ENCODE measurements at regions not wholly inside any gene's neighbourhood (a gene's known extent, or its start where the extent isn't known, plus 50 kb on each side); places are given as distances from the start of the nearest gene placed in this dataset.
"Not testable (repeated sequence)": the region's sequence is repeated elsewhere in the genome, so short reads cannot be mapped to it uniquely, and the experiment has no call there.

DNA sequence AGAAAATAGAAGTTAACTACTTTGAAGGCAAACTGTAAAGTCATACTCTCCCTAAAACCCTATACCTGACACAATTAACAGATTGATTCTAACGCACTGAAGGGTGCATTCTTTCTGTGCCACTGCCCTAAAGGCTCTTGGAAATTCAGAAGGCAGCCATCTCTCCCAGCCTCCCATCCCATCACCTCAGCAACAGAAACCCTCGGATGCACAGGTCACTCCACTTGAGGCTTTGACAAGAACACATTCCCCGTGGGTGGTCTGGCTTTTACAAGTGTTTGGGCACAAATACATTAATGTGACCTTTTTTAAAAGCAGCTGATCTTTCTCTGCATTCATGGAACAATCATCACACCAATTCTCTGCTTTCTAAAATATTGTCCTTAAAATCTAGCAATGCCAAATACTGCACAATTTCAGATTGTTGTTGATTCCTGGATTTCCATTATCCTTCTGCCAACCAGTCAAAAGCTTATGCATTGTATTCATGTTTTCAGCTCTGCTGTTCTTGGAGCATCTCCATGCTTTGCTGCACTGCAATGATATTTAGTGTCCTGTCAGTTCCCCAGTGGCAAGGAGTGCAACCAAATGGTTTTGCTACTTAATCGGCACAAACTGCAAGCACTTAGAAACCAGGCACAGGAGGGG lies 175.6 kb downstream of the TMEM161B start:
- DNase-seq (ENCODE audit: low read depth in 2 of 2, low spot score in 1 of 2): no peak

DNA sequence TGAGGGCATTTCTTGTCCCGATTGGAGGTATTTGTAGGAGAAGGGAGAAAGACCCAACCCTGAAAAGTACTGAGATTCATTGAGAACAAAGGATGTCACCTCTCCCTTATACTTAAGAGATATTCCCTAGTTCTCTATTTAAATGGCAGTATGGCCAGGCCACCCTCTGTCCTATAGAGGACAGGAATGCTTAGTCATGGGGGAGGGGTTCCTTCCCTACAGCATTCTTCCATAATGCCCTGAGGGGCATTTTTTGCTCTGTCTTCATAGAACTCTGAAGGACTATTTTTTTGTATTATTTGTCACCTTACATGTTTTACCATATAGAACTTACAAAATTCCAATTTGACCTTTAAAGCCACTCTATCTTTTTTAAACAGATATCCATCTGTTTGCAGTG lies 176.3 kb downstream of the TMEM161B start:
- DNase-seq (ENCODE audit: low read depth in 2 of 2, low spot score in 1 of 2): no peak

DNA sequence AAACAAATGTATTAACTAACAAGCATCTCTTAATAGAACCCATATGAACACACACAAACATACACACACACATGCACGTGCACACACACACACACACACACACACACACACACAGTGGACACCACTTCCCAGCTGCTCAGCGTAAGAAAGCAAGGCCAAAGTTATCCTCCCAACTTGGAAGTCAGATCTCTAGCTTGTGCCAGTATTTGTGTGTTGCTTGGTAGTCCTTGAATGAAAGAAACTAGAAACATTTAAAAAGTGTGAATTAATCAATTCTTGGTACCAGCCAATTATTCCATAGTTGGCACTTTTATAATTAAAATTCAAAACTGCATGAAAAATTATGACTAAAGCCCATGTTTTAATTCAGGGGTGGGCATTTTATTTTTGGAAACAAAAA lies 178.1 kb downstream of the TMEM161B start:
- DNase-seq (ENCODE audit: low read depth in 2 of 2, low spot score in 1 of 2): no peak

DNA sequence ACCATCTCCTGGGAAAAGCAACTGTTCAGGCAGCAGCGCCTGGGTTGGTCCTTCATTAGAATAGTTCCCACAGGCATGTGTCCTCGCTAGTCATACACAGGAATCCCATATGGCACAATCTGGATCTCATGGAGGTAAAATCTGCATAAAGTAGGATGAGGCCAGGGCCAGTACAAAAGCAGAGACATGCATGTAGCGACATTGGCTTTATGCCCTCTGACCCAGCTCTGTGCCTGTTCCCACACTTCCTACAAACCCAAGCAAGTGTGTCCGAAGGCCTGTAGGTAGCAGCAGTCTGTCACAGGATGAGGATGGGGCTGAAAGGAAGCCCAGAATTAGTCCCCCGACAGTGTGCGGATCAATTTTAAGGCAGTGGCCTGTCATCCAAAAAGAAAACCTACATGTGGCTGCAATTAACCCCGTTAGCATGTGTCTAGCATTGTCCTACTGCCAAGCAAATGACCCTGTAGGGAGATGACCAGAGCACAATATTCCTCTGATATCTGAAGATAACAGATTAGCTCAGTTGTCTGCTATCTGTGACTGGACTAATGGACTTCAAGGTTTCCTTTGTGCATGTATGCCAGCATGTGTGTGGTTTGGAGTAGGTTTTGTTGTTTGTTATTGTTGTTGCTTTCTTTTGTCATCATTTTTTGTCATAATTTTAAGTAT lies 178.8 kb downstream of the TMEM161B start:
- DNase-seq (ENCODE audit: low read depth in 2 of 2, low spot score in 1 of 2): no peak

DNA sequence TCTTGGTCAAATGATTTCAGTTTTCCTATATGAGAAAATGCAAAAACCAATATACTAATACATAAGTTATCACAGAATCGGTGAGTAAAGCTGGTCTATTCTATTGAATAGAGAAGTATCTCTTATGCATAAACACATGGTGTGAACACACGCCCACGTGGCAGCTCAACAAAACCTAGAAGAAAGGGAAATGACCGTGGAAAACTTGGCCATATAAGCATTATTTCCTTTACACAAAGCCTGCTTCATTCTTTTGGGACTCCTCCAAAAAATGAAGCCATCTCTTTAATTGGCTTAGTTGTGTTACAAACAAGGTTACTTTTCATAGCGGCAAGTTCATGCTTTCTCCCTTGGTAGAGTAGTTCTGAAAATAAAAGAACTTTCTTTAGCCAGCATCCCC lies 183.2 kb downstream of the TMEM161B start:
- no peak for DNase-seq (ENCODE audit: low read depth in 2 of 2, low spot score in 1 of 2)

DNA sequence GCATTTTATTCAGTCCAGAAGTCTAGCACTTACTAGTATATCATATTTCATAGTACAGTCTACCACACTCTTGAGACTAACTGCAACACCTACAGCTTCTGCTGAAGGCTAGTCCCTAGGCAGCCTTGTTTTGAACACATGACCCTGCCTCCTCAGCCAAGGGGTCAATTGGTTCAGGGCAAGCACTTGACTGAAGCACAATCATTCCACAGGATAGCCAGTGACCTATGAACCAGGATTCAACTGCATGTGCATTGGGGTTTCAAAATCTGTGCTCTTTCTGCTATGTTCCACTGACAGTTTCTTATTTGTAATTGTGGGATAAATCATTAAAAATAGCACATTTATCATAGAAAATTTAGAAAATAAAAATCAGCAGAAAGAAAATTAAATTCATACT lies 186.8 kb downstream of the TMEM161B start:
- no peak for DNase-seq (ENCODE audit: low read depth in 2 of 2, low spot score in 1 of 2)

DNA sequence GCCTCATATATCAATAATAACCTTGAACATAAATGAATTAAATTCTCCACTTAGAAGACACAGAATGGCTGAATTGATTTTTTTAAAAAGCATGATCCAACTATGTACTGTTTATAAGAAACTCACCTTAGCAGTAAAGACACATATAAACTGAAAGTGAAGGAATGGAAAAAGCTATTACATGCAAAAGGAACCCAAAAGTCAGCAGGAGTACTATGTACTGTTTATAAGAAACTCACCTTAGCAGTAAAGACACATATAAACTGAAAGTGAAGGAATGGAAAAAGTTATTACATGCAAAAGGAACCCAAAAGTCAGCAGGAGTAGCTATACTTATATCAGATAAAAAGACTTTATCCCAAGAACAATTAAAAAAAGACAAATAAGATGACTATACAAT lies 204.8 kb downstream of the TMEM161B start:
- no peak for DNase-seq (ENCODE audit: low read depth in 2 of 2, low spot score in 1 of 2)

DNA sequence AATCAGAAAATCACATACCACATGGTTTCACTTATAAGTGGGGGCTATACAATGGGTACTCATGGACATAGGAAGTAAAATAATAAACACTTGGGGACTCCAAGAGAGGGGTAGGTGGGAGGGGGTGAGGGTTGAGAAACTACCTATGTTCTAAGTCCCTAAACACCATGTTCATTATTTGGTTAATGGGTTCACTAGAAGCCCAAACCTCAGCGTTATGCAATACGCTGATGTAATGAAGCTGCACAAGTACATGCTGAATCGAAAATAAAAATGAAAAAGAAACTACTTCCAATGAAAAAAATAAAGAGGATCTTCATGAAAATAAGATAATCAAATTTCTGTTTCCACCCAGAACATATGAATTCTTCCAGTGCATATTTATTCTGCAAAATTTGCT lies 208.5 kb downstream of the TMEM161B start:
- DNase-seq (ENCODE audit: low read depth in 2 of 2, low spot score in 1 of 2): no peak

DNA sequence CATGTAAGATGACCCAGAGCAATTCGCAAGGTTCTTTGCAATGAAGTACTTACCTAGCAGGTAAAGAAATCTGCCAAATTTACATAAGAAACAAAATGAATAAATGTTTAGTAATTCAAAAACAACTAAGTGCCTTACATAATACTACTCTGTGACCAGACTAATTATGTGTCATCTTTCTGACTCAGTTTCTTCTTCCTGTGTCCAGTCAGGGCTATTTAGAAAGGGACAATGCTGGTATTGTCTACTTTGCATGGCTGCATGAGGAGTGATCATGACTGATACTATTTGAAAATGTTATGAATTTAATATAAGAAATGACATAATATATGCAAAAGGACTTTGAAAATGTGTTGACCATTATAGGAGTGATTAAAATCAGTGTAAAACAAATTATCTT lies 210.0 kb downstream of the TMEM161B start:
- DNase-seq (ENCODE audit: low read depth in 2 of 2, low spot score in 1 of 2): no peak

DNA sequence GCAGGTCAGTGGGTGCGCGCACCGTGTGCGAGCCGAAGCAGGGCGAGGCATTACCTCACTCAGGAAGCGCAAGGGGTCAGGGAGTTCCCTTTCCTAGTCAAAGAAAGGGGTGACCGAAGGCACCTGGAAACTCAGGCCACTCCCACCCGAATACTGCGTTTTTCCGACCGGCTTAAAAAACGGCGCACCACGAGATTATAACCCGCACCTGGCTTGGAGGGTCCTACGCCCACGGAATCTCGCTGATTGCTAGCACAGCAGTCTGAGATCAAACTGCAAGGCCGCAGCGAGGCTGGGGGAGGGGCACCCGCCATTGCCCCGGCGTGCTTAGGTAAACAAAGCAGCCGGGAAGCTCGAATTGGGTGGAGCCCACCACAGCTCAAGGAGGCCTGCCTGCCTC lies 216.2 kb downstream of the TMEM161B start:
- not testable (repeated sequence) for DNase-seq (ENCODE audit: low read depth in 2 of 2, low spot score in 1 of 2)

DNA sequence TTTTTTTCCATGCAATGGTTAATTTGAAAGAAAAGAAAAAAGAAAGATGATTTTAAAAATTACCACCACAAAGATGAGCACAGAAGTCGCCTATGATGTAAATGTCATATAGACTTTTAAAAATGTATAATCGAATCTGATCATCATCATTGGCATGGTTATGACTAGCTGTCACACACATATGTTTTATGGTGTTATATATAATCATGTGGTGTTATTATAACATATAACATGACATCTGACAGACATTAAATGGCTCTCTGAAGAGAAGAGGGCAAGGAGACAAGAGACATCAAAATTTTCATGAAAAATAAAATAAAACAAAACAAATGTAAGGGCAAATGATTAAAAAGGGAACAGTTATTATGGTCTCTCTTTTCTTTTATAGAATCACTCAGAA lies 217.5 kb downstream of the TMEM161B start:
- DNase-seq (ENCODE audit: low read depth in 2 of 2, low spot score in 1 of 2): no peak

DNA sequence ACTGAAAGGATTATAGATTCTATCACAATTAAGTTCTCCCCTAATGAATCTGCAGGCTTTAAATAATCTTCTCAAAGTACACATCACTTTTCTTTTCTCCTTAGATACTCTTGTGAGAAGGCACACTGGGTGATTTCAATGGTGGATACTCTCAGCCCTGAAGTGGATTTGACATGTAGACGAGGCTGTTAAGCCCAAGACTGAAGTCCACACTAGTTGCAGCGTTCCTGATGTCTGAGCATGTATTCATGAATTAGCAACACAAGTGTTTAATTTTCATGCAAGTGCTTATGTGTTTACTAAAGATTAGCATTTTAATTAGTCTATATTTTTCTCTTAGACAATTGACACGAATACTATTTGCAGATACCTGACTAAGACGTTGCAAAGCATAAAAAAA lies 218.9 kb downstream of the TMEM161B start:
- no peak for DNase-seq (ENCODE audit: low read depth in 2 of 2, low spot score in 1 of 2)

DNA sequence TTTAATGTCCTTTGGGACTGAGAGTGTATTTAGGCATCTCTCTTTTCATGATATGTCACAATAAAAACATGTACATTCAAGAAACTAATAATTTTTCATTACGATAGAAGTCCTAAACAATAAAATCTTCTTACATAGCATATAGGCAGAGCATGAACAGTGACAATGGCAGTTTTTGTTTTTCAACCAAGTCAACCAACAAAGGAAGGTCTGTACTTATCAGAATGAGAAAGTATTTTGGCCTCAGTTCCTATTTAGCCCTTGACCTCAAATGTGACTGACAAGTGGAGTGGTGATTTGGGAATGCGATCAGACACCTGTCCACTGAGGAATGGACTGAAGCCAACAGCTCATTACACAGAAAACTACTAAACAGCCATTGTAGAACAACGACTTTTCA lies 219.5 kb downstream of the TMEM161B start:
- no peak for DNase-seq (ENCODE audit: low read depth in 2 of 2, low spot score in 1 of 2)

DNA sequence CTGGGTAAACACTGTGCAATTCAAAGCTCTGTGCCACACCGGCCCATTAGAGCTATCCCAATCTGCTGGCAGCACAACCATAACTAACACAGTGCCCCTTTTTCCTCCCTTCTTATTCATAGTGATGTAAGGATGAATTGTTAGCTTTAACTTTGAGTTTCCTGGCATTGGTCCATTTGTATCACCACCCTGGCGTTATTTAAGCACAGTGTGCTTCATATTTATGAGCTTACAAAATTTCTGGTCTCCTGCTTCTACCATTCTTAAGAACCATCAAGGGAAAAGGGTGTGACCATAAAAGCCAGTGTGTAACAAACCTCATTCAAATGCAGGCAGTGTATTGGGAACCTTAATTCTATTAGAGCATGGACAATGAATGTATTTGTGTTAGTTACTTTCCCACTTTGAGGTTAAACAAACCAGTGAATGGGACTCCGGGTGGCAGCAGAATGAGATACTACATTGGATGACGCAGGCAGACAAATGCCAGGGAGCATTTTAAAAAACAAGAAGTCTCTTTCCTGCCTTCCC lies 222.6 kb downstream of the TMEM161B start:
- DNase-seq (ENCODE audit: low read depth in 2 of 2, low spot score in 1 of 2): no peak

DNA sequence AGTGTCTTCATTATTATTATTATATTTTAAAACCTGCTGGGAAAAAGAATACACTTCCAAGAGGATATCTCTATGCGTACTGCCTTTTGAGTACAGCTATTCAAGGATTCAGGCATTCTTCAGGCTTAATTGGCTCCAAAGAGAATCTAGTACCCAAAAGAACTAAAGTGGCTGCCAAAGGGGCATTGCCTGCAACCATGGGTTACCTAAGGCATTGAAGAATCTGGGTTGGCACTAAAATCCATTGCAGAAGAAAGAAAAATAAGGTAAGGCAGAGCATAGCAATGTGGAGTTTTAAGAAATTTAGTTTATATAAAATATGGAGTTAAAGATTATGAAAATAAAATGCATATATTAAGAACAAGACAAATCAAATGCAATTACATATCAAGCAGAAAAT lies 223.5 kb downstream of the TMEM161B start:
- no peak for DNase-seq (ENCODE audit: low read depth in 2 of 2, low spot score in 1 of 2)

DNA sequence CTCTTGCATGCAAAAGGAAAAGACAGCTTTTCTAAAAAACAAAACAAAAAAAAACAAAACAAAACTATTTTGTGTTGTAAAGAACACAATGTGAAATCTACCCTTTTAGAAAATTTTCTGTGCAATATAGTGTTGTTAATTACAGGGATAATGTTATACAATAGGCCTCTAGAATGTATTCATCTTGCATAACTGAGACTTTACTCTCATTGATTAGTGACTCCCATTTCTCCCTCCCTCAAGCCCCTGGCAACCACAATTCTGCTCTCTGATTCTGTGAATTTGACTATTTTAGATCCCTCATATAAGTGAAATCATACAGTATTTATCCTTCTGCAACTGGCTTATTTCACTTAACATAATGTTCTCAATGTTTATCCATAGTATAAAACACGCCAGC lies 234.1 kb downstream of the TMEM161B start:
- no peak for DNase-seq (ENCODE audit: low read depth in 2 of 2, low spot score in 1 of 2)

DNA sequence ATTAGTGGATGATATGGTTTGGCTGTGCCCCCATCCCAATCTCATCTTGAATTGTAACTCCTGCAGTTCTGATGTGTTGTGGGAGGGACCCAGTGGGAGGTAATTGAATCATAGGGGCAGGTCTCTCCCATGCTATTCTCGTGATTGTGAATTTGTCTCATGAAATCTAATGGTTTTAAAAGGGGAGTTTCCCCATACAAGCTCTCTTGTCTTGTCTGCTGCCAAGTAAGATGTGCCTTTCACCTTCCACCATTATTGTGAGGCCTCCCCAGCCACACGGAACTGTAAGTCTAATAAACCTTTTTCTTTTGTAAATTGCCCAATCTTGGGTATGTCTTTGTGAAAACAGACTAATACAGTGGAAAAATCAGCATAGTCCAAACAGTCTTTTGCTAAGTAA lies 235.5 kb downstream of the TMEM161B start:
- no peak for DNase-seq (ENCODE audit: low read depth in 2 of 2, low spot score in 1 of 2)

DNA sequence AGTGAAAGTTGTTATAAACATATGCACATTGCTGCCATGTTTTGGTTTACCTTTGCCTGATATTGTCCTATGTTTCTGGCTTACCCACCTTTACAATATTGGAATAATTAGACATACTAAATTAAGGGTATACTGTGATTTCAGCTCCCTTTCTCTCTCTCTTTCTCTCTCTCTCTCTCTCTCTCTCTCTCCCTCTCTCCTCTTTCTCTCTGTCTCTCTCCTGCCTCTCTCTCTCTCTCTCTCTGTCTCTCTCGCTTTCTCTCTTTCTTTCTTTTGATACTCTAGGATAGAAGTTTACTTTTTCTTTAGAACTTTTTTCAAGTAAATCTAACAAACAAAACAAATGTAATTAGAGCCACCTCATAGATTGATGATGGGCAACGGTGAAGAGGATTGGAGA lies 239.6 kb downstream of the TMEM161B start:
- no peak for DNase-seq (ENCODE audit: low read depth in 2 of 2, low spot score in 1 of 2)

DNA sequence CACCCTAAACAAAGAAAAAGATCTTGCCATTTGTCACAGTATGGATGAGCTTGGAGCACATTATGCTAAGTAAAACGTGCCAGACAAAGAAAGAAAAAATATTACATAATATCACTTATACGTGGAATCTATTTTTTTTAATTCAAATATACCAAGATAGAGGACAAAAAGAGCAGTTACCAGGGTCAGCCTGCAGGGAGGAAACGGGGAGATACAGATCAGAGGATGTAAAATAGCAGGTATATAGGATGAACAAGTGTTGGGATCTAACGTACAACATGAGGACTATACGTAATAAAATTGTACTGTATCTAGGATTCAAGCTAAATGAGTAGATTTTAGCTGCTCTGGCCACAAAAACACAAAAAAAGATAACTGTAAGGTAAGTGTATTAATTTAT lies 247.5 kb downstream of the TMEM161B start:
- DNase-seq (ENCODE audit: low read depth in 2 of 2, low spot score in 1 of 2): no peak

DNA sequence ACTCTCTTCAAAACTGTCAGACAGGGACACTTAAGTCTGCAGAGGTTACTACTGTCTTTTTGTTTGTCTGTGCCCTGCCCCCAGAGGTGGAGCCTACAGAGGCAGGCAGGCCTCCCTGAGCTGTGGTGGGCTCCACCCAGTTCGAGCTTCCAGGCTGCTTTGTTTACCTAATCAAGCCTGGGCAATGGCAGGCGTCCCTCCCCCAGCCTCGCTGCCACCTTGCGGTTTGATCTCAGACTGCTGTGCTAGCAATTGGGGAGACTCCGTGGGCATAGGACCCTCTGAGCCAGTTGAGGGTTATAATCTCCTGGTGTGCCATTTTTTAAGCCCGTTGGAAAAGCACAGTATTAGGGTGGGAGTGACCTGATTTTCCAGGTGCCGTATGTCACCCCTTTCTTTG lies 253.7 kb downstream of the TMEM161B start:
- not testable (repeated sequence) for DNase-seq (ENCODE audit: low read depth in 2 of 2, low spot score in 1 of 2)

DNA sequence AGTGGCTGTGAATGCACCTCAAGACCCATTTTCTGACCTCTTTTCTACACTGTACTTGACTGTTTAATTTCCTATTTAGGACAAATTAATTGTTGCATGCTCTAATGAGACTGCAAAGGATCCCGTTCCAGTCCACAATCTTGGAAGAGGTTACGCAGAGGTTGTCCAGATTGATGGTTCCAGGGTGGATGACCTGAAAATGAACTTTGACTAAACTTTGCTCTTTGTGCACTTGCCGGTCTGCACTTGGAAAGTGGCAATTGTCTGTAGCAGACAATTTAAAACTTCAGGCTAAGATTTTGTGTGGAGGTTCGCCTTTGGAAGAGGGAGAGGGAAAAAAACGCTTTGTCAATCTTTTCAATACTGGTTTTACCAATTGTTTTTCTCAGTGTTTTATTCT lies 267.8 kb downstream of the TMEM161B start:
- no peak for DNase-seq (ENCODE audit: low read depth in 2 of 2, low spot score in 1 of 2)

DNA sequence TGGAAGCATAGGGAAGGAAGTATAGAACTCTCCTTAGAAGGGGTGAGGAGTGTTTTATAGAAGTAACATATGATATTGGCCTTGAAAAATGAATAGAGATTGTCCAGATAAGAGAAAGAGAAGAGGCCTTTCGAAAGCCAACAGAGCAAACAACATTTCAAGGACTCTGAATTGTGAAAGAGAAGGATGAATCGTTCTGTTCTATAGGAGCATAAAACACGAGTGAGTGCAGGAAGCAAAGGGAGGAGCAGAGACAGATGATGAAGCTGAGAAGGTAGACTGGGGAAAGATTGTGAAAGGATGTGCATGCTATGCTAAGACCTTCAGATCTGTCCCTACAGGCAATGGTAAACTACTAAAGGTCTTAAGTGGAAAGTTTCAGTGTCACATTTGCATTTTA lies 271.0 kb downstream of the TMEM161B start:
- no peak for DNase-seq (ENCODE audit: low read depth in 2 of 2, low spot score in 1 of 2)

DNA sequence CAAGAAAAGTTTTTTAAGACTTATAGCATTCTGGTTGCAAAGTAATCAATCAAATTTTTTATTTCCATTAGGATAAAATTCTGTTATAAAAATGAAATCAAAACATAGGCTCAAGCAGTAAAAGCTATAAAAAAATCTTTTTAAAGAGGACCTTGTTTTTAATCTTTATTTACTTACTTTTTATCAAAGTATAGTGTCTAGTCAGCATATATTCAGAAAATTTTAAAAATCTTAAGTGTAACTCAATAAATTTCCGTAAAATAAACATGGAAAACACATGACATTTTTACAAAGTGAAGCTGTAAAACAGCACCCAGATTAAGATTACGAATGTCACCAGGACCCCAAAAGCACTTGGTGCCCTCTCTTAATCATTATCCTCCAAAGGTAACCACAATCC lies 302.4 kb downstream of the TMEM161B start:
- DNase-seq (ENCODE audit: low read depth in 2 of 2, low spot score in 1 of 2): no peak

All from stimulated activated CD8-positive, alpha-beta memory T cell treated with anti-CD3 and anti-CD28 coated beads, Interleukin-4, amount 100 ng/mL, for 1 hour (primary cell).